ENCODE measurements at regions not wholly inside any gene's neighbourhood (a gene's known extent, or its start where the extent isn't known, plus 50 kb on each side); places are given as distances from the start of the nearest gene placed in this dataset.

GRCh38 chr7:82700741-82701140 is 257.2 kb upstream of the CACNA2D1 start:
- H2AFZ ChIP-seq (ENCODE audit: low read depth), result no peak overlapping the region
- no peaks in the 10 kb centered on the region for H3K9me2 ChIP-seq
- H3K4me3 ChIP-seq (ENCODE audit: low read depth in 2 of 2, low read length in 1 of 2), result no peak overlapping the region
- WGBS (ENCODE audit: low lambda C conversion rate), result 79% methylated on average over 2 of the region's 2 CpGs
- CTCF ChIA-PET, result interaction anchor here (0.8 to 2.0 kb wide), 6 partner anchors 10 to 95 kb away, joined by 3 to 5 read pairs (median 3); no protein-coding TSS in a partner anchor
- peak; percentile 44 for DNase-seq
- no peaks in the 10 kb centered on the region for H3K27me3 ChIP-seq (ENCODE audit: insufficient read depth)
- H3K27ac ChIP-seq (ENCODE audit: low read depth in 2 of 2, low read length in 1 of 2), result no peak overlapping the region
- no peak overlapping the region for H3K9ac ChIP-seq
- peaks cover 5% of the 10 kb centered on the region for H3F3A ChIP-seq (replicated peaks; ENCODE audit: insufficient read depth)
- peaks cover 3 to 35% of the 10 kb centered on the region in 2 experiments; a peak in 2 of 4 replicates for H3K4me1 ChIP-seq (ENCODE audit: control insufficient read depth in 1 of 2, insufficient read depth in 2 of 2, low read depth in 1 of 2, low read length in 1 of 2)
- POLR2A ChIA-PET, result no interaction called here
- no peak overlapping the region for H3K4me2 ChIP-seq
- no peaks in the 10 kb centered on the region for H3K9me3 ChIP-seq
- no peaks in the 10 kb centered on the region for H3K36me3 ChIP-seq (replicated peaks in 1 of 2; ENCODE audit: control insufficient read depth in 1 of 2, insufficient read depth in 2 of 2, low read length in 1 of 2)
- TF ChIP-seq EZH2phosphoT487 (IDR thresholded peaks at IDR 0.05; ENCODE audit: borderline replicate concordance, low read depth) (no peak), NFIC (IDR thresholded peaks at IDR 0.05; ENCODE audit: borderline replicate concordance) (peak; percentile 14; the same call in 1 of the 2 replicates)
- no peaks in the 10 kb centered on the region for H4K20me1 ChIP-seq (ENCODE audit: insufficient read depth)
- H3K79me2 ChIP-seq (ENCODE audit: insufficient read depth), result no peaks in the 10 kb centered on the region

- WGBS (ENCODE audit: low lambda C conversion rate), result 51% methylated on average over 3 of the region's 3 CpGs
- Histone ChIP-seq H2AFZ (ENCODE audit: low read depth) (no peak overlapping the region), H3K79me2 (ENCODE audit: insufficient read depth) (no peaks in the 10 kb centered on the region), H3K9ac (no peak overlapping the region), H3K4me3 (ENCODE audit: low read depth in 2 of 2, low read length in 1 of 2) (no peak overlapping the region), H3K27ac (ENCODE audit: low read depth in 2 of 2, low read length in 1 of 2) (no peak overlapping the region), H3F3A (replicated peaks; ENCODE audit: insufficient read depth) (peaks cover 5% of the 10 kb centered on the region), H3K9me2 (no peaks in the 10 kb centered on the region), H3K9me3 (no peaks in the 10 kb centered on the region), H3K4me1 (ENCODE audit: control insufficient read depth in 1 of 2, insufficient read depth in 2 of 2, low read depth in 1 of 2, low read length in 1 of 2) (peaks cover 3 to 35% of the 10 kb centered on the region in 2 experiments; a peak in 2 of 4 replicates), H3K4me2 (no peak overlapping the region), H4K20me1 (ENCODE audit: insufficient read depth) (no peaks in the 10 kb centered on the region), H3K36me3 (replicated peaks in 1 of 2; ENCODE audit: control insufficient read depth in 1 of 2, insufficient read depth in 2 of 2, low read length in 1 of 2) (no peaks in the 10 kb centered on the region), H3K27me3 (ENCODE audit: insufficient read depth) (no peaks in the 10 kb centered on the region)
- no peak for DNase-seq
- CTCF ChIA-PET, result interaction anchor here (1.2 to 2.0 kb wide), 2 partner anchors 9 to 13 kb away, joined by 3 to 5 read pairs; no protein-coding TSS in a partner anchor
- POLR2A ChIA-PET, result no interaction called here
- TF ChIP-seq ELF1 (IDR thresholded peaks at IDR 0.05) (no peak), TAF1 (IDR thresholded peaks at IDR 0.05; ENCODE audit: borderline replicate concordance, low read depth, low read length) (no peak), RAD21 (IDR thresholded peaks at IDR 0.05; ENCODE audit: low read length) (no peak), YY1 (IDR thresholded peaks at IDR 0.05; ENCODE audit: low read depth) (no peak), SMC3 (IDR thresholded peaks at IDR 0.05; ENCODE audit: low read depth, low read length) (no peak), FOXM1 (IDR thresholded peaks at IDR 0.05; ENCODE audit: low read depth) (no peak), CTCF (IDR thresholded peaks at IDR 0.05) (no peak), RXRA (IDR thresholded peaks at IDR 0.05; ENCODE audit: borderline replicate concordance, low read depth) (no peak), ZBTB33 (IDR thresholded peaks at IDR 0.05; ENCODE audit: borderline replicate concordance, low read depth) (no peak), USF2 (IDR thresholded peaks at IDR 0.05; ENCODE audit: borderline replicate concordance, low read depth, low read length) (no peak), EZH2phosphoT487 (IDR thresholded peaks at IDR 0.05; ENCODE audit: borderline replicate concordance, low read depth) (no peak), MAX (IDR thresholded peaks at IDR 0.05; ENCODE audit: low read depth) (no peak), USF1 (IDR thresholded peaks at IDR 0.05; ENCODE audit: borderline replicate concordance, low read depth) (no peak), FOSL2 (IDR thresholded peaks at IDR 0.05; ENCODE audit: borderline replicate concordance, low read depth) (peak; percentile 82), MEF2A (IDR thresholded peaks at IDR 0.05; ENCODE audit: borderline replicate concordance, low read depth) (no peak), TCF12 (IDR thresholded peaks at IDR 0.05) (peak; percentile 55; the same call in 1 of the 2 replicates), RFX5 (IDR thresholded peaks at IDR 0.05; ENCODE audit: low read length) (no peak), RCOR1 (IDR thresholded peaks at IDR 0.05; ENCODE audit: low read length) (no peak), GATA2 (CRISPR knock-in tag; IDR thresholded peaks at IDR 0.05) (no peak), POLR2AphosphoS5 (IDR thresholded peaks at IDR 0.05; ENCODE audit: low read depth, low read length) (no peak; the same call in 1 of the 2 replicates), EP300 (IDR thresholded peaks at IDR 0.05; ENCODE audit: borderline replicate concordance in 1 of 2, low read depth in 1 of 2, low read length in 1 of 2) (peak in 1 of 2 experiments; percentile 46; a peak in 2 of 4 replicates), CHD2 (IDR thresholded peaks at IDR 0.05; ENCODE audit: low read length, partially characterized antibody) (no peak)
Measured at GRCh38 chr7:82699773-82700186, 256.2 kb upstream of the CACNA2D1 start.
